Renal cortical epithelial cell (primary cell): ENCODE measurements at regions not wholly inside any gene's neighbourhood (a gene's known extent, or its start where the extent isn't known, plus 50 kb on each side); places are given as distances from the start of the nearest gene placed in this dataset.

Source experiments
- DNase-seq: peaks from one replicate; pipeline ENCODE4 v3.0.0-alpha.2; 2011; ENCODE audit warnings: low read depth

- DNase-seq = no peak
These were observed 367.2 kb upstream of the LMO3 start for GRCh38 chr12:16972923-16973770.

- no peak for DNase-seq
These were observed 356.9 kb upstream of the LMO3 start for GRCh38 chr12:16962889-16963288.

- DNase-seq = peak; percentile 86
These were observed 349.2 kb upstream of the LMO3 start for GRCh38 chr12:16955083-16955657.

GRCh38 chr12:16949871-16950667, 344.1 kb upstream of the LMO3 start:
- no peak for DNase-seq

GRCh38 chr12:16949371-16949770, 343.4 kb upstream of the LMO3 start:
- DNase-seq = no peak

GRCh38 chr12:16946704-16947103, 340.7 kb upstream of the LMO3 start:
- DNase-seq = no peak

- peak; percentile 85 for DNase-seq
These were observed 333.9 kb upstream of the LMO3 start for GRCh38 chr12:16939871-16940306.

- no peak for DNase-seq
These were observed 321.3 kb upstream of the LMO3 start for GRCh38 chr12:16927259-16927658.

- DNase-seq = no peak
These were observed 314.5 kb upstream of the LMO3 start for GRCh38 chr12:16920451-16920850.

GRCh38 chr12:16919551-16919950, 313.6 kb upstream of the LMO3 start:
- DNase-seq = no peak

- no peak for DNase-seq
These were observed 308.9 kb upstream of the LMO3 start for GRCh38 chr12:16914853-16915252.

- DNase-seq = no peak
These were observed 308.0 kb upstream of the LMO3 start for GRCh38 chr12:16913832-16914490.

- no peak for DNase-seq
These were observed 296.0 kb upstream of the LMO3 start for GRCh38 chr12:16901946-16902345.

- no peak for DNase-seq
These were observed 287.5 kb upstream of the LMO3 start for GRCh38 chr12:16893426-16893825.

GRCh38 chr12:16891673-16892072, 285.7 kb upstream of the LMO3 start:
- DNase-seq = no peak

GRCh38 chr12:16884819-16885218, 278.9 kb upstream of the LMO3 start:
- DNase-seq = no peak

- no peak for DNase-seq
These were observed 278.1 kb upstream of the LMO3 start for GRCh38 chr12:16884056-16884455.

- DNase-seq = no peak
These were observed 276.1 kb upstream of the LMO3 start for GRCh38 chr12:16881986-16882570.

- DNase-seq = peak; percentile 7
These were observed 274.9 kb upstream of the LMO3 start for GRCh38 chr12:16880864-16881285.

GRCh38 chr12:16870845-16871244, 264.9 kb upstream of the LMO3 start:
- DNase-seq = no peak

GRCh38 chr12:16863742-16864141, 257.8 kb upstream of the LMO3 start:
- DNase-seq = no peak

GRCh38 chr12:16857456-16857923, 251.5 kb upstream of the LMO3 start:
- DNase-seq = no peak
